Memory B cell (primary cell): ENCODE measurements at regions not wholly inside any gene's neighbourhood (a gene's known extent, or its start where the extent isn't known, plus 50 kb on each side); places are given as distances from the start of the nearest gene placed in this dataset.

Experiments
- ATAC-seq: fragments of 150-1000 bp; cut with Tn5 transposase; 2 replicates; pipeline ENCODE4 v1.10.0; 2021; ENCODE audit warnings: low read depth, mild to moderate bottlenecking, moderate library complexity
- DNase-seq, 2 donors: peaks; one replicate each; pipeline ENCODE4 v3.0.0; 2022; ENCODE audit warnings: low spot score in 2 of 2
- H3K27ac Mint-ChIP-seq: one replicate; pipeline ENCODE4 v1.8.0; 2022; ENCODE audit warnings: mild to moderate bottlenecking, moderate library complexity, mixed read lengths
- H3K27me3 Mint-ChIP-seq: one replicate; pipeline ENCODE4 v1.8.0; 2022; ENCODE audit warnings: mixed read lengths
- H3K36me3 Mint-ChIP-seq: one replicate; pipeline ENCODE4 v1.8.0; 2022; ENCODE audit warnings: mild to moderate bottlenecking, mixed read lengths
- H3K4me1 Mint-ChIP-seq: one replicate; pipeline ENCODE4 v1.8.0; 2022; ENCODE audit warnings: mixed read lengths
- H3K4me3 Mint-ChIP-seq: one replicate; pipeline ENCODE4 v1.8.0; 2022; ENCODE audit warnings: mild to moderate bottlenecking, moderate library complexity, mixed read lengths
- H3K9me3 Mint-ChIP-seq: one replicate; pipeline ENCODE4 v1.8.0; 2022; ENCODE audit warnings: mixed read lengths

DNA sequence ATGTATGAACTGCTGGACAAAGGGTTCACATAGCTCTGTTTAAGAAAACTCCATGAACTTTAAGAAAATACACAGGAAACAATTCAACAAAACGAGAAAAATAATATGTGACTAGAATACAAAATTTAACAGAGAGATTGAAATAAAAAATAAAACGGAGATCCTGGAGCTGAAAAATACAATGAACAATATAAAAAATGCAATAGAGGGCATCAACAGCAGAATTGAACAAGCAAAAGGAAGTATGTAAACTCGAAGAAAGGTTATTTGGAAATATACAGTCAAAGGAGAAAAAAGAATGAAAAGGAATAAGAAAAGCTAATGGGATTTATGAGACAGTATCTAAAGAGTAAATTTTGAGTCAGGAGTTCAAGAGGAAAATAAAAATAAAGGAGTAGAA is 163.0 kb upstream of the DACH1 start:
- no peak for DNase-seq
- Mint-ChIP-seq H3K36me3 (no peaks in the 10 kb centered on the region), H3K27me3 (no peaks in the 10 kb centered on the region), H3K4me3 (no peak overlapping the region), H3K9me3 (peaks cover 8% of the 10 kb centered on the region), H3K4me1 (no peaks in the 10 kb centered on the region), H3K27ac (no peak overlapping the region)
- no peak for ATAC-seq

DNA sequence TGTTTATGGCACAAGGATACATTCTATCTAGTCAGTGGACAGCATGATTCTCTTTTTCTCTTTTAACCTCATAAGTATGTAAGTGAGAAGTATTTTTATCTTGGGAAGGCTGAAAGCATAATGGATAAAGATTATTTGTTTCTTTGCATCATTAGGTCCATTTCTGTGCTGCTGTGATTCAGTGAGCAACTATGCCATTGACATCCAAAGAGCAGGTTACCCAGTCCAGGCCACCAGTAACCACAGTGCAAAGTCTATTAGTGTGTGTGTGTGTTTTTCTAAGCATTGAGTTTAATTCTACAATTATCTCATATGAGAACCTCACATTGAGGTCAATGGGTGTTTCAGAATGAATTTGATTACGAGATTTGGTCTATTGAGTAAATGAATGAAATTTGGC is 158.8 kb upstream of the DACH1 start:
- Mint-ChIP-seq H3K27me3 (no peaks in the 10 kb centered on the region), H3K9me3 (peaks cover 5% of the 10 kb centered on the region), H3K27ac (no peak overlapping the region), H3K4me1 (no peaks in the 10 kb centered on the region), H3K36me3 (no peaks in the 10 kb centered on the region), H3K4me3 (no peak overlapping the region)
- no peak for DNase-seq
- no peak for ATAC-seq

DNA sequence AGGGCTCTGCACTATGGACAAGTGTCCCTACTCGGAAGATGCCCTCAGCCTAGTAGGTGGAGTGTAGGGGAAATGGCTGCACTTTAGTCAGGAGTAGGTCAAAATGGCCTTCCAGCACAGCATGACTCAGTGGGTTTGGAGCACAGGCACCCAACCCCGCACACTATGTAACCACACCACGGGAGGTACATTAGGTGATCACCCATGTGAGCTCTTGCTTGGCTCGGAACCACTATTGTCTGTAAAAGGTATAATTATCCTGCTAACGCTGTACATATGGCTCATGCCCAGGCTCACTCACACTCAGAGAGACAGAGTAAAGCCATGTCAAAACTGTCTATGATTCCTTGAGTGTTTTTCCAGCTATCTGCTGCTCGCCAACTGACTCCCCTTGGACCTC is 156.9 kb upstream of the DACH1 start:
- Mint-ChIP-seq H3K4me3 (no peak overlapping the region), H3K36me3 (no peaks in the 10 kb centered on the region), H3K4me1 (no peaks in the 10 kb centered on the region), H3K27me3 (no peaks in the 10 kb centered on the region), H3K9me3 (no peaks in the 10 kb centered on the region), H3K27ac (no peak overlapping the region)
- no peak for ATAC-seq
- no peak for DNase-seq

DNA sequence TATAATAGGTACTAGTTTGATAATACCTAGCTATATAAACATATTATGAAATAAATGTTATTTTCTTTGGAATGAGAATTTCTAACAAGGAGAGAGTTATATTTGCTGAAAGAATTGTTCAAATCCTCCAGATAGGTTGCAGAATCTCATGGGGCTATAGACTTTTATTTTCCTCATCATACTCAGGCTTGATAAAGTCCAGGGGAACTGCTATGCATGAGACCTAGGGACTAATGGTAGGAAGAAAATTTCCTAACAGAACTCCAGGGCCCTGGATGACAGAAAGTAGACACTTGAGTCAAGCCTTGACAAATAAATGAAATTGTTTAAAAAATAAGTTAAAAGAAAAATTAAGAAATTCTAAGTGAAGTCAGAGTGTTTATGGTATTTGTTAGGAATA is 138.5 kb upstream of the DACH1 start:
- no peak for ATAC-seq
- Mint-ChIP-seq H3K27me3 (no peaks in the 10 kb centered on the region), H3K4me3 (no peak overlapping the region), H3K36me3 (no peaks in the 10 kb centered on the region), H3K4me1 (no peaks in the 10 kb centered on the region), H3K9me3 (peaks cover 10% of the 10 kb centered on the region), H3K27ac (no peak overlapping the region)
- no peak for DNase-seq

DNA sequence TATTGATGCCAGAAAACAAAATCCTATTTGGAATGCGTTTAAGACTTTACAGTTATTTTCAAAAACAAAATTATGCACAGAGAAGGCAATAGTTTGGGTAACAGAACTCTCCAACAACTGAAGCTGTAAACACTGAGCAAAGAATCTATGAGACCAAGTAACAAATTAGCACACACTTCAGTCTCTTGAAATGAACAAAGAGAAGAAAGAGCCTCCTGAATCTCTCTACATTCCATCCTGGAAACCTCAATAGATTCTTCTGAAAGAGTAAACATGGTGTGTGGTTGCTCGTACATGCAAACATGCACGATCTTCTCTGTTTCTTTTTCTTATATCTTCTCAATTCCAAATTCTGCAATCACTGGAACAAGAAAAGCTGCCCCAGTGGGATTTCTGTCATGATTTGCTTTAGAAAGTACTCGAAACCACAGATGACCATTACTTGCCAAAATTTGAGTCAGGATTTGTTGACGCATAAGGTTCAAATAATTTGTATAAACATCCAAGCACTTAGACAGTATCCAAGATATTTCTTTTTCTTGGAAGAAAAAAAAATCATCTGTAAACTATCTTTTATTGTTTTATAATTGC is 137.9 kb upstream of the DACH1 start:
- H3K4me3 Mint-ChIP-seq = no peak overlapping the region
- no peak for DNase-seq

DNA sequence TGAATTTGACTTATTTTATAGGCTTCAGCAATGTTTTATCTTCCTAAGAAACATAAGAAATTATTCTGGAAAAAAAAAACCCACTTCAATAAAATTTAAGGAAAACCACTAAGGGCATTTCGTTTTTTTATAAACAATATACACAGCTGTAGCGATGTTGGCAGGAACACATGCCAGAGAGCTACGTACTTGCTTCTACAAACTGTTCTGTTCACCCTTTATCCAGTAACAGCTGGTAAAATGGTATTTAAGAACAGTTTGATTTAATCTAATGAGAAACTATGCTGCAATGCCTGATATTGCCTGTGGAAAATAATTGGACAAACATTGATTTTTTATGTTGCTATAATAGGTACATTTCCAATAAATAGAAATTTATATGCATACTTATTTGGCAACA is 137.2 kb upstream of the DACH1 start:
- Mint-ChIP-seq H3K27me3 (no peaks in the 10 kb centered on the region), H3K36me3 (no peaks in the 10 kb centered on the region), H3K4me1 (no peaks in the 10 kb centered on the region), H3K9me3 (peaks cover 10% of the 10 kb centered on the region), H3K4me3 (no peak overlapping the region), H3K27ac (no peak overlapping the region)
- DNase-seq (no peak), ATAC-seq (no peak)

More for the DNA sequence above, 137.9 kb upstream of the DACH1 start:
- Mint-ChIP-seq H3K27me3 (no peaks in the 10 kb centered on the region), H3K36me3 (no peaks in the 10 kb centered on the region), H3K9me3 (peaks cover 10% of the 10 kb centered on the region), H3K4me1 (no peaks in the 10 kb centered on the region), H3K27ac (no peak overlapping the region)
- ATAC-seq = no peak

DNA sequence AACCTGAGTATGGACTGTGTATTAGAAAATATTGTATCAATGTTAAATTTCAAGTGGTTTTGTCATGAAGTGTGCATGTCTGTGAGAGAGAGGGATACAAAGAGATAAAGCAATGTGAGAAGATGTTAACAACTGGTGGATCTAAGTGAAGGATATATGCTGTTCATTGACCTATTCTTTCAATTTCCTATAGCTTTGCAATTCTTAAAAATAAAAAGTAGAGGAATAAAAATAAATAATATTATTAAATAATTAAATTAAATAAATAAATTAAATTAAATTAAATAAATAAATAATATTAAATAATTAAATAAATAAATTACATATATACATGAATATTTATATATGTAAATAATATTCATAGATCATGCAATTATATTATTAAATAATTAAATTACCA is 131.2 kb upstream of the DACH1 start:
- Mint-ChIP-seq H3K4me3 (no peak overlapping the region), H3K9me3 (peaks cover 9% of the 10 kb centered on the region), H3K36me3 (no peaks in the 10 kb centered on the region), H3K27me3 (no peaks in the 10 kb centered on the region), H3K4me1 (no peaks in the 10 kb centered on the region), H3K27ac (no peak overlapping the region)
- ATAC-seq = no peak
- DNase-seq = no peak

DNA sequence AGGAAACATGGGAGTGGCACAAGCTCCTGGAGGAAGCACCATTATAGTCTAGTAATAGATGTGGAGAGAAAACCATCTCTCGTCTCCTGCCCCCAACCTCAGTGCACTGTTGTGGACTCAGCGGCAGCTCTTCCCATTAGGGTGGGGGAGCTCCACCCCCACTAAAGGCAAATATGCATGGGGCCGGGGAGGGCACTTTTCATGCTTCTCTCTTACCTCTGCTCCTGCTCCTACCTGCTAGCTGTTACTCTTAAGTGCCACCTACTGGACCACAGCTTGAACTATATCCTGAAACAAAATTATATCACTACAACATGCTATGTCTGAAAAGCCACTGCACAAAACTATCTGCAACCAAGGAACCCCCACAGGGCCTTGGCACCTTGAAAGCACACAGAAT is 112.6 kb upstream of the DACH1 start:
- ATAC-seq (no peak), DNase-seq (no peak)
- Mint-ChIP-seq H3K36me3 (no peaks in the 10 kb centered on the region), H3K4me1 (no peaks in the 10 kb centered on the region), H3K9me3 (peaks cover 8% of the 10 kb centered on the region), H3K27me3 (no peaks in the 10 kb centered on the region), H3K27ac (no peak overlapping the region), H3K4me3 (no peak overlapping the region)

DNA sequence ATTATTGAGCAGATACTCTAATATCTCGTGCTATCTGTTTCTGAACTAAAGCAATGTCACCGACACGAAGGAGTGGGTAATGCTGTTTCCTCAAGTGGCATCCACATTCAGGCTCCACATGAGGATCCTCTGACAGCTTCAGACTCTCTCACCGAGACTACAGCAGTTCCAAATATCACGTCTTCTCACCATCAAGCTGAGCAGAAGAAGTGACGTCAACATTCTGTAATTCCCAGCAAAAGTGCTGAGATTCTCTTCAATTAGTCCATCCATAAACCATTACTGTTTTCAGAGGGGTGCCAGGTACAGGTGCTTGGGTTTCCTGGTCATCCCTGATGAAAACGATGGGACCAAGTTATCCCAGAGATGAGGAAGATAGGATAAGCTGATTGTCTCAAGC is 110.0 kb upstream of the DACH1 start:
- no peak overlapping the region for H3K27ac Mint-ChIP-seq
- DNase-seq (no peak), ATAC-seq (no peak)
- H3K4me3 Mint-ChIP-seq = no peak overlapping the region
- peaks cover 5% of the 10 kb centered on the region for H3K9me3 Mint-ChIP-seq
- H3K27me3 Mint-ChIP-seq = no peaks in the 10 kb centered on the region
- H3K4me1 Mint-ChIP-seq = no peaks in the 10 kb centered on the region
- H3K36me3 Mint-ChIP-seq = no peaks in the 10 kb centered on the region

DNA sequence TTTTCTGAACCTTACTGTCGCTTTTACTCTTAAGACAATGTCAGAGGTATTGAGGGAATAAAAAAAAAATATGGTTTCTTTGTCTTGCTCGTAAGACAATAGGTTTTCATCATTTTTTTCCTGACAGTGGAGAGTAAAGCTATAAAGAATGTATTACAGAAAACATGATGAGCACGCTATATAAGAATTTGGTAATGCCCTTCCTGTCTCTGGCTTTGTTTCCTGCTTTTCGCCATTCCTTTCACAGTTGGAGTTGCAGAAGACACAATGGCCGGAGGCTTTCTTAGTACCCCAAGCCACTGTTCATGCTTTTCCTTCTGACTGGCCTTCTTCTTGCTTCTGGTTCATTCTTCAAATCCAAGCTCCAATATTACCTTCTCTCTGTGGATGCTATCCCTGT is 101.0 kb upstream of the DACH1 start:
- H3K27me3 Mint-ChIP-seq = no peaks in the 10 kb centered on the region
- H3K27ac Mint-ChIP-seq = no peak overlapping the region
- DNase-seq (no peak), ATAC-seq (no peak)
- peaks cover 3% of the 10 kb centered on the region for H3K4me1 Mint-ChIP-seq
- H3K9me3 Mint-ChIP-seq = peaks cover 5% of the 10 kb centered on the region
- no peak overlapping the region for H3K4me3 Mint-ChIP-seq
- H3K36me3 Mint-ChIP-seq = no peaks in the 10 kb centered on the region

DNA sequence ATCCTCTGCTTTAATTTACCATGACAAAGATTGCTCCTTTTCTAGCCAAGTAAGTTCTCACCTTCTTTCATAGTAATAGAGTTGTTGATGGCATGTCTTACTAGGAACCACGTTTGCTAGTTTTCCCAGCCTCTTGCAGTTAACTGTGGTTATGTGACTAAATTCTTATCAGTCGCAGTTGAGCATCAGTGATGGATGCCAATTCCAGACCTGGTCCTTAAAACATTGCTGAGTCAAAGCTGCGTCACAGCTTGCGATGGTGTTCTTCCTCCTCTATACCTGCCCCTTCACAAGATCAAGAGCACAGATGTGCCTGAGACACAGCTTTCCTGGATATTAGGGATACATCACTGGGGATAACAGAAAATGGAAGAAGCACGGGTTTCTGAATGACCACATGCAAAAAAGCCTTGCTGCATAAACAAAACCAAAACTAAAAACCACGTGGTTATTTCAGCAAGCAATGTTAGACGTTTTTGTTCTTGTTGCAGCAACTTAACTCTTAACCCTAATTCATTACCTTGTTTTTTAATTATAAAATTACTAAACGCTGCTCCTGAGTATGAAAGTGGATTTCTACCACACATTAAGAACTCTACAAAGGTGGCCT is 97.6 kb upstream of the DACH1 start:
- Mint-ChIP-seq H3K27ac (no peak overlapping the region), H3K4me1 (peaks cover 3% of the 10 kb centered on the region), H3K36me3 (no peaks in the 10 kb centered on the region), H3K9me3 (peaks cover 5% of the 10 kb centered on the region), H3K4me3 (no peak overlapping the region), H3K27me3 (no peaks in the 10 kb centered on the region)
- DNase-seq = no peak
- ATAC-seq = no peak

DNA sequence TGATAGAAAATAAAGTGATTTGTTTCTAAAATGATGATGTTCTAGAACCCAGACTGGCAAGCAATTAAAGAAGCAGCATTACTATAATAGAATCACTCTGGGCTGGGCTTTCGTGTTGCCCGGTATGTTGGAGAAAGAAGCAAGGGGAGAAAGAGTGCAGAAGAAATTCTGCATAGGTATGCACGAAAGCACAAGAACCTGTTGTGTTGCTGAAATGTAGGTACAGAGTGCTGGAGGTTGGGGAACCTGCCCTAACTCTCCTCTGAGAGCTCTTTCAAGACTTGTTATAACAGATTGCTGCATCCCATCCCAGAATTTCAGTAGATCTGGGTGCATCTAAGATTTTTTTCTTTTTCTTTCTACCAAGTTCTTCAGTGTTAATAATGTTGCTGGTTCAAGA is 95.7 kb upstream of the DACH1 start:
- Mint-ChIP-seq H3K4me1 (peaks cover 3% of the 10 kb centered on the region), H3K27me3 (no peaks in the 10 kb centered on the region), H3K9me3 (peaks cover 2% of the 10 kb centered on the region), H3K4me3 (no peak overlapping the region), H3K27ac (no peak overlapping the region), H3K36me3 (no peaks in the 10 kb centered on the region)
- DNase-seq (no peak), ATAC-seq (no peak)

DNA sequence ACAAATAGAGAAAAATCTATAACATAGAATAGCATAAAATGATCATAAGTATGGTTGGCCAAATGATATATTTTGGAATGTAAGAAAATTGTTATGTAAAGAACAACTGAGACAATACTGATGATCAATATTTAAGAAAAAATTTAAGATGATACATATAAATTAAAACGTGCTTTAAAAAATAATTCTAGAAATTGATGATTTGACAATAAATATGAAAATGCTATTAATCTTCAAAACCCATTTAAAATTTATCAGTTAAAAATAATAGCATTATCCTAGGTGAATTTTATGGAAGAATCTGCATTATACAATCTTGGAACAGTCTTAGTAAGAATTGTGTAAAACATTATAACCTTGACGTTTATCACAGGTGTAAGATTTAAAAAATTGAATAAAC is 95.1 kb upstream of the DACH1 start:
- no peak for DNase-seq
- peaks cover 2% of the 10 kb centered on the region for H3K9me3 Mint-ChIP-seq
- H3K4me3 Mint-ChIP-seq = no peak overlapping the region
- no peak overlapping the region for H3K27ac Mint-ChIP-seq
- H3K27me3 Mint-ChIP-seq = no peaks in the 10 kb centered on the region
- peaks cover 3% of the 10 kb centered on the region for H3K4me1 Mint-ChIP-seq
- no peaks in the 10 kb centered on the region for H3K36me3 Mint-ChIP-seq
- no peak for ATAC-seq

DNA sequence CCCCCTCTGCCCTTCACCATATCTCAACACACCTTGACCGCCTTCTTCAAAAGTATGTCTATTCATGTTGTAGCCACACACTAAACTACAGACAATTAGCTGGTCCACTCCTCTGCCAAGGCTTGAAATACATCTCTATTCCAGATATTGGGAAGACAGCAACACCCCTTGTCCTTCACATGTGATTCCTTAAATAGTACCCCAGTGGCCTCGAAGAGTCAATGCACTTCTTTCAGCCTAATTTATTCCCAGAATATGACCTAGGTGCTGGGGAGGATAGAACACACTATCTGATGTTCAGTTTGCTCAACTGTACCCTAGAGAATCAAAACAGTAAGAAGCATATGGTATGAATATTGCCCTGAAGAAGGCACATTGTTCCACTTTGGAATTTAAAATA is 82.4 kb upstream of the DACH1 start:
- ATAC-seq = no peak
- no peaks in the 10 kb centered on the region for H3K4me1 Mint-ChIP-seq
- no peaks in the 10 kb centered on the region for H3K27me3 Mint-ChIP-seq
- H3K27ac Mint-ChIP-seq = no peak overlapping the region
- peaks cover 5% of the 10 kb centered on the region for H3K9me3 Mint-ChIP-seq
- H3K4me3 Mint-ChIP-seq = no peak overlapping the region
- H3K36me3 Mint-ChIP-seq = no peaks in the 10 kb centered on the region
- no peak for DNase-seq

DNA sequence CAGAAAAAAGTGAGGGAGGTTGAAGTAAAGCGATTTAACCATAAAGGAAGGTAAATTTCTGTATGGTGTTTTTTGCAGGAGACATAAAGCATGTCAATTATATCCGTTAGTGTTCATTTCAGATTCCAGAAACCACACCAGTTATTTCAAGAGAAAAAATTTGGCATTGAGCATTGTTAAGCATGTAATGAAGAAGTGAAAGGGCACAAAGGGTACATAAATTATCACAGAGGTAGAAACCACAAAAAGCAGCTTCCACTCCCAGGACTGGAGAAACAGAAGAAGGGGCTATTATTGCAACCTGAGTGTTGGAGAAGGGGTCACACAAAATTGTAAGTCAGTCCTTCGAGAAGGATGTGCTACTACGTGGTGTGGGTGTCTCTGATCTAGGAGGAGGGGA is 72.2 kb upstream of the DACH1 start:
- ATAC-seq = no peak
- Mint-ChIP-seq H3K36me3 (no peaks in the 10 kb centered on the region), H3K4me3 (no peak overlapping the region)

More for the DNA sequence above, 72.2 kb upstream of the DACH1 start:
- DNase-seq = no peak
- Mint-ChIP-seq H3K4me1 (no peaks in the 10 kb centered on the region), H3K27me3 (no peaks in the 10 kb centered on the region), H3K27ac (no peak overlapping the region), H3K9me3 (peaks cover 2% of the 10 kb centered on the region)
